SK-N-SH treated with all-trans-retinoic acid at 6 μM for 48 hours (cell line): ENCODE measurements at regions not wholly inside any gene's neighbourhood (a gene's known extent, or its start where the extent isn't known, plus 50 kb on each side); places are given as distances from the start of the nearest gene placed in this dataset.

Experiments used
- ARNTL ChIP-seq: fragments of 450-650 bp; formaldehyde crosslinking; IDR thresholded peaks from 2 replicates; pipeline ENCODE4 v1.5.0; 2020; ENCODE audit warnings: low read depth, mild to moderate bottlenecking, moderate library complexity, borderline replicate concordance
- CSRNP3 ChIP-seq: fragments of 250-450 bp; sonication (Bioruptor Pico); IDR thresholded peaks from 2 replicates; pipeline ENCODE4 v1.5.1; 2021; ENCODE audit warnings: mild to moderate bottlenecking, moderate library complexity
- GLIS3 ChIP-seq: fragments of 250-450 bp; sonication (Bioruptor Pico); IDR thresholded peaks from 2 replicates; pipeline ENCODE4 v1.5.0; 2020; ENCODE audit warnings: mild to moderate bottlenecking, moderate library complexity
- ISL1 ChIP-seq: fragments of 250-450 bp; sonication (Bioruptor Pico); IDR thresholded peaks from 2 replicates; pipeline ENCODE4 v2.1.2; 2022; ENCODE audit warnings: mild to moderate bottlenecking, moderate library complexity
- POU6F1 ChIP-seq: fragments of 250-450 bp; sonication (Bioruptor Pico); IDR thresholded peaks from 2 replicates; pipeline ENCODE4 v1.8.0; 2021; ENCODE audit warnings: low read depth, mild to moderate bottlenecking, moderate library complexity, borderline replicate concordance
- PPARA ChIP-seq: fragments of 250-450 bp; sonication (Bioruptor Pico); IDR thresholded peaks from 2 replicates; pipeline ENCODE4 v1.5.0; 2020; ENCODE audit warnings: mild to moderate bottlenecking, borderline replicate concordance
- ZFP3 ChIP-seq: fragments of 250-450 bp; sonication (Bioruptor Pico); IDR thresholded peaks from 2 replicates; pipeline ENCODE4 v1.5.0; 2020; ENCODE audit warnings: mild to moderate bottlenecking, moderate library complexity

DNA sequence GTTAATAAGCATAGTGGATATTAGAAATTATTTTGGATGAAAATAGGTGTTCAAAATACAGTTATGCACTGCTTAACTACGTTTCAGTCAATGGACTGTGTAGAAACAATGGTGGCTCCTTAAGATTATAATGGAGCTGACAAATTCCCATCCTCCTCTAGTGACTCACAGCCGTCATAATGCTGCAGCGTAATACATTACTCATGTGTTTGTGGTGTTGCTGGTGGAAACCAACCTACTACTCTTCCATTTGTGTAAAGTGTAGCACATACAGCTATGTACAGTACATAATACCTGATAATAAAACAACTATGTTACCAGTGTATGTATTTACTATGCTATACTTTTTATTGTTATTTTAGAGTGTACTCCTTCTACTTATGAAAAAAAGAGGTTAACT is 111.2 kb upstream of the TMCC3 start:
- TF ChIP-seq CSRNP3 (no peak), ISL1 (CRISPR knock-in tag) (no peak), POU6F1 (CRISPR knock-in tag) (no peak), GLIS3 (CRISPR knock-in tag) (no peak), ARNTL (CRISPR knock-in tag) (no peak), ZFP3 (no peak), PPARA (CRISPR knock-in tag) (no peak)
